Activated naive CD8-positive, alpha-beta T cell (primary cell): ENCODE measurements at regions not wholly inside any gene's neighbourhood (a gene's known extent, or its start where the extent isn't known, plus 50 kb on each side); places are given as distances from the start of the nearest gene placed in this dataset.

Source experiments
- H3K27ac Mint-ChIP-seq: one replicate; pipeline ENCODE4 v1.8.0; 2021; ENCODE audit warnings: mixed read lengths
- H3K27me3 Mint-ChIP-seq: one replicate; pipeline ENCODE4 v1.8.0; 2021; ENCODE audit warnings: mixed read lengths
- H3K36me3 Mint-ChIP-seq: one replicate; pipeline ENCODE4 v1.8.0; 2021; ENCODE audit warnings: mixed read lengths
- H3K4me1 Mint-ChIP-seq: one replicate; pipeline ENCODE4 v1.8.0; 2021; ENCODE audit warnings: low read depth, mixed read lengths
- H3K4me3 Mint-ChIP-seq: one replicate; pipeline ENCODE4 v1.8.0; 2021; ENCODE audit warnings: mild to moderate bottlenecking, mixed read lengths
- H3K9me3 Mint-ChIP-seq: one replicate; pipeline ENCODE4 v1.8.0; 2021; ENCODE audit warnings: low read depth, mixed read lengths

DNA sequence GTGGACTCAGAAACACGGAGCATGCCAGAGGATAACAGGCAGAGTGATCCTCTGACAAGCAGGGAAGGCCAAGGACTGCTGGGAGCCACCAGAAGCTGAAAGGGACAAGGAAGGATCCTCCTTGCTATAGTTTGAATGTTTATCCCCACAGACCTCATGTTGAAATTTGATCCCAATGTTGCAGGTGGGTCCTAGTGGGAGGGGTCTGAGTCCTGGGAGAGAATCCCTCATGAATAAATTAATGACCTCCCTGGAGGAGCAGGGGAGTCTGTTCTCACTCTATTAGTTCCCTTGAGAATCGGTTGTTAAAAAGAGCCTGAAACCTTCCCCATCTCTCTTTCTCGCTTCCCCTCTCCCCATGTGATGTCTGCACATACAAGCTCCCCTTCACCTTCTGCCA, 124.4 kb downstream of the FBXO15 start:
- Mint-ChIP-seq H3K36me3 (no peaks in the 10 kb centered on the region), H3K4me1 (no peaks in the 10 kb centered on the region), H3K27me3 (peaks cover 17% of the 10 kb centered on the region), H3K27ac (no peak overlapping the region), H3K9me3 (no peaks in the 10 kb centered on the region), H3K4me3 (no peak overlapping the region)

DNA sequence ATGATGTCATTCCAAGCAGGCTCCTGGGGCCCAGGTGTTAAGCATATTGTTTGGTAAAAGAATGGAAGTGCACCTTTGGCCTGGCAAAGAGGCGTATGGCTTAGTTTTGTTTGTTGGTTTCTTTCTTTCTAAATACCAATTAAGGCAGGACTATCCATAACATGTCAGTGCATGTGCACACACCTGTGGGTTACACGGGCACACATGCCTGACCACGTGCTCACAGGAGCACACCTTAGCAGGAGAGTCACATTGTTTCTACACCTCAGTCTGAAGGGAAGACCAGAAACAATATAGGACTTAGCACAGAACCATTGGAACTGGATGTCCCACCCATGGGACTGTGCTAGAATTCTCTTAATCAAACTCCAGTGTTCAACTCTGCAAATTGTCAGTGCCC, 127.8 kb downstream of the FBXO15 start:
- no peaks in the 10 kb centered on the region for H3K9me3 Mint-ChIP-seq
- H3K4me1 Mint-ChIP-seq: no peaks in the 10 kb centered on the region
- H3K27me3 Mint-ChIP-seq: peaks cover 12% of the 10 kb centered on the region
- no peaks in the 10 kb centered on the region for H3K36me3 Mint-ChIP-seq
- no peak overlapping the region for H3K4me3 Mint-ChIP-seq
- no peak overlapping the region for H3K27ac Mint-ChIP-seq

DNA sequence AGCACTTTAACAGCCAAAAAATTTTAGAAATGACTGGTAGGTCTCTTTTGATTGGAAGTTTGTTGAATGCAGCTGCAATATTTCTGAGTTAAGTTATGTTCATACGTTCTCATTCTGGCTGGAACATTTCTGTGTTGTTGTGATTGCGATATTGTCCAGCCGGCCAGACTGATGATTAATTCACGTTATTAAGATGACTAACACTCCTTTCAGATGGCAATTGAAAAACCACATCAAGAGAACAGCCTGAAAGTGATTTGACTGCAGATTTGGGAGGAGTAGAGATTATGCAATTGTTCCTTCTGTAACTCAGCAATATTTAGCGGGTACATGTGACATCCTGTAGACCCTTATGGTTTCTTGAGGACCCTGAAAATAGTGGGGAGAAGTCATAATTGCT, 133.7 kb downstream of the FBXO15 start:
- H3K4me1 Mint-ChIP-seq: no peaks in the 10 kb centered on the region
- H3K27ac Mint-ChIP-seq: no peak overlapping the region
- H3K27me3 Mint-ChIP-seq: peaks cover 7% of the 10 kb centered on the region
- H3K36me3 Mint-ChIP-seq: no peaks in the 10 kb centered on the region
- no peak overlapping the region for H3K4me3 Mint-ChIP-seq
- H3K9me3 Mint-ChIP-seq: no peaks in the 10 kb centered on the region

DNA sequence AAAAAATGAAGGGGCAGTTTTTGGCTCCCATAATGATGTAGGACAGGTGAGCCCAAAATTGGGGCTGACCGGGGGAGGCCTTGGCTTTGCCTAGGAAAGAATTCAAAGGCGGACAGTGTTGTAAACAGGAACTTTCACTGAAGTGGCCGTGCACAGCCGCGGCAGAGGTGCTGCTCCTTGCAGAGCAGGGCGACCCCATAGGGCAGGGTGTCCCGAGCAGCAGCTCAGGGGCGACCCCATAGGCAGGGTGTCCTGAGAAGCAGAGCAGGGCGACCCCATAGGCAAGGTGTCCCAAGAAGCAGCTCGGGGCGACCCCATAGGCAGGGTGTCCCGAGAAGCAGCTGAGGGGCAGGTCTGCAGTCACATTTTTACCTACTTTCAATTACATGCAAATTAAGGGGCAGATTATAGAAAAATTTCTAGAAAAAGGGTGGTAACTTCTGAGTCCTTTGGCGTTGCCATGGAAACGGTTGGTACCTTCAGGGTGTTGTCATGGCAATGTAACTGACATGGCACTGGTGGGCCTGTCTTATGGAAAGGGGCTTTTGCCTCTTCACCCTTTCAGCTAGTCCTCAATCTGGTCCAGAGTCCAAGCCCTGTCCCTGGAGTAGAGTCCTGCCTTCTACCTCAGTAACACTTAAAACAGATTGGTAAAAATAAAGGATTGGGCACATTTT, 134.5 kb downstream of the FBXO15 start:
- H3K4me3 Mint-ChIP-seq: no peak overlapping the region
- no peaks in the 10 kb centered on the region for H3K36me3 Mint-ChIP-seq

DNA sequence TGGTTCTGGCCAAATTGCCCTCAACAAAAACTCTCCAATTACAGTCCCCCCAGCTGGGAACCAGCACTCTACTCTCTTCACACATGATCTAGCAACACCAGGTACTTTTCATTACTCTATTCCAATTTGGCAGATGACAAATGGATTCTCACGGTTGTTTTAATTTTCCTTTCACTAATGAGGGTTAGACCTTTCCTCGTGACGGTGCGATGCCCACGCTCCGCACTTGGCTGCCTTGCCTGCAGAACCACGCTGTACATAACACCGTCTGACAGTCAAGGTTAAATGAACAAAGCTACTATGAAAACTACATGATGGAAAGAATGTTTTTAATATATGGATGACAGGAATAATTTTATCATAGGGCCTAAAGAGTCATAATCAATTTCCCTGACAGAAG, 141.5 kb downstream of the FBXO15 start:
- no peak overlapping the region for H3K27ac Mint-ChIP-seq
- H3K36me3 Mint-ChIP-seq: peaks cover 2% of the 10 kb centered on the region
- no peak overlapping the region for H3K4me3 Mint-ChIP-seq

More for the DNA sequence above, 134.5 kb downstream of the FBXO15 start:
- H3K4me1 Mint-ChIP-seq: no peaks in the 10 kb centered on the region
- H3K9me3 Mint-ChIP-seq: no peaks in the 10 kb centered on the region
- peaks cover 5% of the 10 kb centered on the region for H3K27me3 Mint-ChIP-seq
- H3K27ac Mint-ChIP-seq: no peak overlapping the region

DNA sequence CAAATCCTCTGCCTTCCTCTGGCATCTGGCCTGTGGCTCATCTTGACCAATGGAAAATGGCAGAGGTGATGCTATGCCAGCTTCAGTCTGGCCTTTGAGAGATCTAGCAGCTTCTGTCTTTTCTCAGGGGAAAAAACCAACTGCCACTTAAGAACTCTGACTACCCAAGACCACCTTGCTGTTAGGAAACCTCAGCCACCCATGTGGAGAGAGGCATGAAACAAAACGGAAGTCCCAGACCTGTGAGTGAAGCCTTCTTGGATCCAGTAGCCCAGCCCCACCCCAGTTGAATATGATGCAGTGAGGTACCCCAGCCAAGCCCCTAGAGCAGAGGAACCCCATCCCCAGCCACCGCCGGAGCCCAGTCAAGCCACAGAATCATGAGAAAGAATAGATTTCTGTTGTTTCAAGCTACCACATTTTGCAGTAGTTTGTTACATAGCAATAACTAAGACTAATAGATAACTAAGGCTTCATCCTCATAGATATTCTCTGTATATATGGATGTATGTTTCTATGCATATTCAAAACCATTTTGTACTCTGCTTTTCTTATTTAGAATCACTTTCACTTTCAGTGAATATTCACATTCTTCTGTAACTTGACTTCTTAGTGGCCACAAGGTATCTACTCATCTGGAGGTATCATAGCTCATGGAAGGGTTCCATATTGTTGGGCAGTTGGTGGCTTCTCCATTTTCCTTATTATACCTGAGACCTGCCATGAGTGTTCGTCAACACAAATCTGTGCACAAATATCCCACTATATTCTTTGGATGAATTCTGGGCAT, 142.1 kb downstream of the FBXO15 start:
- Mint-ChIP-seq H3K9me3 (no peaks in the 10 kb centered on the region), H3K4me3 (no peak overlapping the region)

More for the DNA sequence above, 141.5 kb downstream of the FBXO15 start:
- no peaks in the 10 kb centered on the region for H3K9me3 Mint-ChIP-seq
- no peaks in the 10 kb centered on the region for H3K27me3 Mint-ChIP-seq
- H3K4me1 Mint-ChIP-seq: no peaks in the 10 kb centered on the region

DNA sequence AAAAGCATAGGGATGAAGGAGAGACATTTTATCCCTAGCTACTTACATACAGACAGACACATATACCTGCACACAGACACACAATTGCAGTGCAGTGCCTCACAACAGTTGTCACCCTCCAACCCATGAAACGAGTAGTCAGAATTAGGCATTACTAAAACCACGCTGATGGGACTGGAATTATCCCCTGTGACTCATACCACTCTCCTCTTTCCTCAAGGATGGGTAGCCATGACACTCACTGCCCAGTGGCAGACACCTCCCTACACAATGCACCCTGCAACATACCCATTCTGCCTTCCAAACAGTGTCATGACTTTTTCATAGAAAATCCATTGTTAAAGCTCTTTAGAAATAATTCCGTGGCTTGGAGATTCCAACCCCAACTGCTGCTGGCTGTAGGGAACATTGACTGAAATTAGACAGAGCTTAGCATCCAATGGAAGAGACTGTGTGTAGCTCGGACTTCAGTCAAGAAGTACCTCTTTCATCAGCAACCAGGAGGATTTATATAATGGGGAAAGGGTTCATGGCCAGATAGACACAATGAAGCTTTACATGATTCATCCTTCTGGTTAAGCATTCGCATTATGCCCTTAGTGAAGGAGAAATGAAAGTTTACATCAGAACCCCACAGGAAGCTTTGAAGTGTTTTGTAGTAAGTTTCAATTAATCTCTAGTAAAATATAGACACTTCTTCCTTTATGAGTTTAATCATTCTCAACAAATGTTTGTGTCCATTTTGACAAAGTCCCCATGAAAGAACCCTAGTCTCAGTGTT, 155.2 kb downstream of the FBXO15 start:
- Mint-ChIP-seq H3K4me1 (no peaks in the 10 kb centered on the region), H3K9me3 (peaks cover 5% of the 10 kb centered on the region), H3K27me3 (peaks cover 3% of the 10 kb centered on the region), H3K27ac (no peak overlapping the region), H3K4me3 (no peak overlapping the region), H3K36me3 (no peaks in the 10 kb centered on the region)

More for the DNA sequence above, 142.1 kb downstream of the FBXO15 start:
- H3K4me1 Mint-ChIP-seq: no peaks in the 10 kb centered on the region
- no peaks in the 10 kb centered on the region for H3K27me3 Mint-ChIP-seq
- H3K36me3 Mint-ChIP-seq: peaks cover 2% of the 10 kb centered on the region
- no peak overlapping the region for H3K27ac Mint-ChIP-seq

DNA sequence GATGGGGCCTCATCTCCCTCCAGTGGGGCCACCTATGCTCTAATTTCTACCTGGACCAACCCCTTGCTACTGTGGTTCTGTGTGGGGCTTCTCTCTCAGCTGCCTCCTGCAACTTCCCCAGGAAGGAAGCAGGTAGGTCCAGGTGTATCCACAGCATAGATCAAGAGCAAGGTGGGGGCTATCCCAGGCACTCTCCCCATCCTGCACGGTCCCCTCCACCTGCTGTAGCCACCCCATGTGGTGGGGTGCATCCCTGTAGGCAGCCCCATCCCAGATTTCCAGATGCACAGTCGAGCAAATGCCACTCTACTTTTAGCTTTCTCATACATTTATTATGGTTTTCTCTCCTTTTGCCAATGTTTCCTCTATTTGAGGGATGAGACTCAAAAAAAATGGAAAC, 156.1 kb downstream of the FBXO15 start:
- Mint-ChIP-seq H3K27ac (no peak overlapping the region), H3K36me3 (no peaks in the 10 kb centered on the region), H3K9me3 (no peaks in the 10 kb centered on the region), H3K27me3 (peaks cover 3% of the 10 kb centered on the region), H3K4me1 (no peaks in the 10 kb centered on the region), H3K4me3 (no peak overlapping the region)

DNA sequence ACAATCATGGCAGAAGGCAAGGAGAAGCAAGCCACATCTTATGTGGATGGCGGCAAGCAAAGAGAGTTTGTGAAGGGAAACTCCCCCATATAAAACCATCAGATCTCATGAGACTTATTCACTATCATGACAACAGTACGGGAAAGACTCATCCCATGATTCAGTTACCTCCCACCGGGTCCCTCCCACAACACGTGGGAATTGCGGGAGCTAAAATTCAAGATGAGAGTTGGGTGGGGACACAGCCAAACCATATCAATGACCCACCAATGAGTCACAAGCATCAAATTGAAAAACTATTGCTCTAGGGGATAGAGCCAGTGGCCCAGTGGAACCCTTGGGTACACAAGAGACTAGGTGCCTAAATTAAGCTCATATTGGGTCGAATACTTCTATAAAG, 157.4 kb downstream of the FBXO15 start:
- H3K36me3 Mint-ChIP-seq: no peaks in the 10 kb centered on the region
- H3K4me1 Mint-ChIP-seq: no peaks in the 10 kb centered on the region
- H3K27ac Mint-ChIP-seq: no peak overlapping the region

DNA sequence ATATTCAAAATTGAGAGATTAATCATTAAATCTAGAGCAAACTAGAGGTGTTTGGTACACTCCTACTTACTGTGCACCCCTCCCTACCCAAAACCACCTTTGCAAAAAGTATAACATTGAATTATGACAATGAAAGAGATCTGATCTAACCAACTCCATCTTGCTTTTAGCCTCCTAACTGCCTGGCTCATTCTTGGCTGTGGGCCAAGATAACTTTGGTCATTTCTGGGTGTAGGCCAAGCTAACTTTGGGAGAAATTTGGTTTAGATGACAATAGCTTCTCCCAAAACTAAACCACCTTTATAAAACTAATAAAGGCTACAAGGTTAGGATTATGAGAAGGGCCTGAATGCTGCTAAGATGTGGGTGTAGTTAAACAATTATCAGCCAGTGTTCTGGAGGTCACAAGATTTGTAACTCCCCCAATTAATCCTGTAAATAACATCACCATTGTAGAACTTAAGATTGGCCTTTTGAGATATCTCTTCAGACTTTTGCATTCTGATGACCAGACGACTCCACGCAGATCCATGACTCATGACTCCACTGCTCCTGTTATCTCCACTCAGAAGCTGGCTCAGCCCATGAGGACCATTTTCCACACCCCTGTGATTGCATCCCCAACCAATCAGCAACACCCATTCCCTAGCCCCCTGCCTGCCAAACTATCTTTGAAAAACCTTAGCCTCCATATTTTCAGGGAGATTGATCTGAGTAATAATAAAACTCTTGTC, 160.2 kb downstream of the FBXO15 start:
- Mint-ChIP-seq H3K9me3 (no peaks in the 10 kb centered on the region), H3K27me3 (no peaks in the 10 kb centered on the region), H3K27ac (no peak overlapping the region), H3K36me3 (no peaks in the 10 kb centered on the region), H3K4me3 (no peak overlapping the region), H3K4me1 (no peaks in the 10 kb centered on the region)

More for the DNA sequence above, 157.4 kb downstream of the FBXO15 start:
- Mint-ChIP-seq H3K9me3 (no peaks in the 10 kb centered on the region), H3K27me3 (no peaks in the 10 kb centered on the region), H3K4me3 (no peak overlapping the region)

DNA sequence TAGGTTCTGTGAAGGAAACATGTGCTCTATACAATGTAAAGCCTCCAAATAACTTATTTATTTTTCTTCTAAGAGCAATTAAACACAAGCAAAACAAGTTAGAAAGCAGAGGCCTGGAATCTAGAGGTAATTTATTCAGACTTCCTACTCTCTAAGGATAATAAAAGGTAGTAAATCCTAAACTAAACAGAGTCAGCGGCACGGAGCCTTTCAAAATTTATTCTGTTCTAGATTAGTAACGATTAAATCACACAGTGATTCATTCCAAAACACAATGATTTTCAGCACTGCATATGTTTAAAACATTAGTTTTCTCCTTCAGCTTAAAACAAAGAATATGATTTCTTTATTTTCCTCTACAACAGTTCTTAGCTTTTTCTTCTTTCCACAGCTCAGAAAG, 160.9 kb downstream of the FBXO15 start:
- Mint-ChIP-seq H3K27me3 (no peaks in the 10 kb centered on the region), H3K4me1 (no peaks in the 10 kb centered on the region), H3K27ac (no peak overlapping the region), H3K36me3 (no peaks in the 10 kb centered on the region), H3K9me3 (no peaks in the 10 kb centered on the region), H3K4me3 (no peak overlapping the region)

DNA sequence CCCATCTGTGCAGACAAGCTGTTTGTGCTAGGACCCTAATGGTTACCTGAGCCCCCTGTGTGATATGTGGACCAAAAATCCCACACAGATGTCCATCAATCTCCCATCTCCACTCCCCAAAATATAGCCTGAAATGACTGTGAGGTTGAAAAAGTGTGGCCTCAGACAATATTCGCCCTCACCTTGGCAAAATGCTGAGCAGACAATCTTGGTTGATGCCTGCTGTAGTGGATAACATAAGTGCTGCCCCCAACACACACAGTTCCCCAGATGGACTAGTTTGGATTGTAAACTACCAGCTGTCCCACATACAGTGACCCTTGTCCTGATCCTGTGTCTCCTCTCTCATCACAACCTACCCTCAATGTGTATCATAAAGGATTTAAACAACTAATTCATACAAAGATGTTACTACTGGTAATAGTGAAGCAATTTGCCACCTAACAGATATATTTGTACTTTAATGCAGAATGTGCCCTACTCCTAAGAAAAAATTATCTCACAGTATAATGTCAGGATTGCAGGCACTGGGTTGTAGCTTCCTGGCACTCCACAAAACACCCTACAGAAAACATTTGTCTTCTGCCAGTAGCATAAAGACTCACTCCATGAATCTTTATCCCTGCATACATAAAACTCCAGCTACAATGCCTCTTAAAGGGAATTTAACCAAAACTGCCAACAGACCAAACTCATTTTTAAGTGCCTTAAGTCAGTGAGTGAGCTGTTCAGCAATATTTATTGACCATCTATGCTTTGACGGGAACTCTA, 161.6 kb downstream of the FBXO15 start:
- H3K27me3 Mint-ChIP-seq: no peaks in the 10 kb centered on the region
- no peak overlapping the region for H3K27ac Mint-ChIP-seq
- H3K4me1 Mint-ChIP-seq: no peaks in the 10 kb centered on the region
- no peaks in the 10 kb centered on the region for H3K36me3 Mint-ChIP-seq
- no peaks in the 10 kb centered on the region for H3K9me3 Mint-ChIP-seq
- H3K4me3 Mint-ChIP-seq: no peak overlapping the region

DNA sequence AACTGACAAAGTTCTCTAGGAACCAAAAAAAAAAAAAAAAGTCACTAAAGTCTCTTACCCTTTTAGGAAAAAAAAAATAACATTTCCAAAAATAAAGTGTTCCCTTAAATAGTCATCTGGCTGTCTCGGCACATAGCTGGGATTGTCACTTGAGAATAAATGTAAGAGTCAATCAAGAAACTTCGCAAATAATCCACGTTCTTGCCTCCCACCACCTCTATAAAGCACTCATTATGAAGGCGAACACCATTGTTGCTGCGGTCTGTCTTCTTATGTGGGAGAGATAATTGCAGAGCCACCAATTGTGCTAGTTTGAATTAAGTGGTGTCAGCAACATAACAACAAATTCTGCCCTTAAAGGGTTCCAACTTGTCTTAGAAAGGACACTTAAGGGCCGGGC, 163.7 kb downstream of the FBXO15 start:
- Mint-ChIP-seq H3K9me3 (no peaks in the 10 kb centered on the region), H3K27me3 (no peaks in the 10 kb centered on the region), H3K4me3 (no peak overlapping the region), H3K27ac (no peak overlapping the region), H3K36me3 (no peaks in the 10 kb centered on the region), H3K4me1 (no peaks in the 10 kb centered on the region)

DNA sequence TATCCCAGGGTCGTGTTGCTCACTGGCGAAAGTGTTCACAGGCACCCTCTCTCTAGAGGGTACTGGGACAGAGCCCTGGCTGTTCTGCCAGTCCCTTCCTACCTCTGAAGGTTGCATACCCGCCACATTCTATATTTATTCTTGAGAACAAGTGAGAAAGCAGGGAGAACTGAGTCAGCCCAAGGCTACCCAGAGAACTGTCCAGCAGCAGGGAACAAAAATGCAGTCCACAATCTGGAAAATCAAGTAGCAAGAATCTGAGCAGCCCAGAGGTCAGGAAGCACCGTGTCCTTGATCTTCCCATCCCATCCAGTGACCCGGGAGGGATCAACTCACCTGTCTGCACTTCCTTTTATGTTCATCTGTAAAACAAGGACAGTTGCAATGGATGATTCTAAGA, 164.1 kb downstream of the FBXO15 start:
- Mint-ChIP-seq H3K27me3 (no peaks in the 10 kb centered on the region), H3K4me3 (no peak overlapping the region), H3K9me3 (no peaks in the 10 kb centered on the region), H3K27ac (no peak overlapping the region), H3K36me3 (no peaks in the 10 kb centered on the region), H3K4me1 (no peaks in the 10 kb centered on the region)
